SK-N-SH (cell line): ENCODE measurements at regions not wholly inside any gene's neighbourhood (a gene's known extent, or its start where the extent isn't known, plus 50 kb on each side); places are given as distances from the start of the nearest gene placed in this dataset.

ENCODE experiments used
- CTCF ChIA-PET: fragments of 300-600, 350-600 bp; formaldehyde crosslinking; extraction: SDS; loops from one replicate; lab custom pipeline; 2021; lab: Yijun Ruan, JAX
- POLR2A ChIA-PET: fragments of 350-600 bp; sonication (Branson Sonifier 250); formaldehyde crosslinking; extraction: SDS; loops from one replicate; lab custom pipeline; 2020; ENCODE audit warnings: antibody characterized with exemption, inconsistent platforms; lab: Yijun Ruan, JAX
- DNase-seq: peaks from one replicate; pipeline ENCODE4 v3.0.0; 2012
- H2AFZ ChIP-seq: fragments of 200-600 bp; sonication (generic); 2 replicates; pipeline ENCODE4 v1.8.1; 2016; ENCODE audit warnings: antibody characterized with exemption, mild to moderate bottlenecking, low read depth
- H3F3A ChIP-seq: fragments of 200-600 bp; sonication (generic); replicated peaks from 2 replicates; pipeline ENCODE3; 2016; ENCODE audit warnings: antibody characterized with exemption, mild to moderate bottlenecking; ENCODE audit not compliant: insufficient read depth
- H3K27ac ChIP-seq, 2 experiments: fragments of 200-500 bp in 1 of 2; fragments of 200-600 bp in 1 of 2; sonication (Bioruptor generic) in 1 of 2; sonication (generic), shearing (Covaris generic) in 1 of 2; 2 replicates each; pipeline versions ENCODE4 v1.5.1 to v1.6.1; 2014 to 2016; ENCODE audit warnings: low read depth in 2 of 2, inconsistent platforms in 1 of 2, low read length in 1 of 2, mild to moderate bottlenecking in 1 of 2, mixed read lengths in 1 of 2
- H3K27me3 ChIP-seq: fragments of 200-600 bp; sonication (generic), shearing (Covaris generic); 2 replicates; pipeline ENCODE4 v1.6.1; 2016; ENCODE audit warnings: mixed run types; ENCODE audit not compliant: insufficient read depth
- H3K36me3 ChIP-seq, 2 experiments: fragments of 200-500 bp in 1 of 2; fragments of 200-600 bp in 1 of 2; sonication (Bioruptor generic) in 1 of 2; sonication (generic) in 1 of 2; replicated peaks in 1 of 2; 2 replicates each; pipeline versions ENCODE3 to v1.5.1; 2014 to 2016; ENCODE audit warnings: low read length in 1 of 2, mild to moderate bottlenecking in 1 of 2; ENCODE audit not compliant: insufficient read depth in 2 of 2, control insufficient read depth in 1 of 2
- H3K4me1 ChIP-seq, 2 experiments: fragments of 200-500 bp in 1 of 2; fragments of 200-600 bp in 1 of 2; sonication (Bioruptor generic) in 1 of 2; sonication (generic), shearing (Covaris generic) in 1 of 2; 2 replicates each; pipeline versions ENCODE4 v1.5.1 to v1.6.1; 2014 to 2016; ENCODE audit warnings: low read depth in 1 of 2, low read length in 1 of 2, mixed run types in 1 of 2; ENCODE audit not compliant: insufficient read depth in 2 of 2, control insufficient read depth in 1 of 2
- H3K4me2 ChIP-seq: fragments of 200-600 bp; sonication (generic), shearing (Covaris generic); 2 replicates; pipeline ENCODE4 v1.6.1; 2017; ENCODE audit warnings: mixed run types
- H3K4me3 ChIP-seq, 2 experiments: fragments of 200-500 bp in 1 of 2; fragments of 200-600 bp in 1 of 2; sonication (Bioruptor generic) in 1 of 2; sonication (generic), shearing (Covaris generic) in 1 of 2; 2 replicates each; pipeline versions ENCODE4 v1.5.1 to v1.8.1; 2014 to 2016; ENCODE audit warnings: low read depth in 2 of 2, inconsistent platforms in 1 of 2, low read length in 1 of 2, mild to moderate bottlenecking in 1 of 2, mixed read lengths in 1 of 2, moderate library complexity in 1 of 2
- H3K79me2 ChIP-seq: fragments of 200-600 bp; sonication (generic); 2 replicates; pipeline ENCODE4 v1.8.1; 2017; ENCODE audit warnings: mild to moderate bottlenecking; ENCODE audit not compliant: insufficient read depth
- H3K9ac ChIP-seq: fragments of 200-600 bp; sonication (generic); 2 replicates; pipeline ENCODE4 v1.6.1; 2017; ENCODE audit warnings: mixed run types
- H3K9me2 ChIP-seq: fragments of 200-600 bp; sonication (generic); 2 replicates; pipeline ENCODE4 v1.6.1; 2017; ENCODE audit warnings: mixed run types
- H3K9me3 ChIP-seq: fragments of 200-600 bp; sonication (generic); 2 replicates; pipeline ENCODE4 v1.6.1; 2017; ENCODE audit warnings: mixed run types, mild to moderate bottlenecking, moderate library complexity
- H4K20me1 ChIP-seq: fragments of 200-600 bp; sonication (generic); 2 replicates; pipeline ENCODE4 v1.6.1; 2017; ENCODE audit warnings: mild to moderate bottlenecking, mixed run types; ENCODE audit not compliant: insufficient read depth
- CHD2 ChIP-seq: fragments of 150-350 bp; IDR thresholded peaks from 2 replicates; pipeline ENCODE4 v1.6.1; 2018; ENCODE audit warnings: low read length; ENCODE audit not compliant: partially characterized antibody
- EP300 ChIP-seq, 2 experiments: IDR thresholded peaks; 2 replicates each; pipeline versions ENCODE4 v1.4.0 to v1.6.1; 2012; ENCODE audit warnings: borderline replicate concordance in 1 of 2, low read depth in 1 of 2, low read length in 1 of 2
- EZH2phosphoT487 ChIP-seq: fragments of 200-600 bp; sonication (generic); IDR thresholded peaks from 2 replicates; pipeline ENCODE4 v1.6.1; 2017; ENCODE audit warnings: low read depth, mixed run types, mild to moderate bottlenecking, antibody characterized with exemption, moderate library complexity, borderline replicate concordance
- FOSL2 ChIP-seq: IDR thresholded peaks from 2 replicates; pipeline ENCODE4 v1.4.0; 2012; ENCODE audit warnings: low read depth, mild to moderate bottlenecking, moderate library complexity, borderline replicate concordance
- FOXM1 ChIP-seq: IDR thresholded peaks from 2 replicates; pipeline ENCODE4 v1.4.0; 2012; ENCODE audit warnings: low read depth, mild to moderate bottlenecking
- GABPA ChIP-seq: IDR thresholded peaks from 2 replicates; pipeline ENCODE4 v1.4.0; 2012; ENCODE audit warnings: low read depth, mild to moderate bottlenecking
- GATA2 ChIP-seq: sonication (generic); formaldehyde crosslinking; IDR thresholded peaks from 2 replicates; pipeline ENCODE4 v1.5.0; 2020; ENCODE audit warnings: mild to moderate bottlenecking, missing genetic modification reagents
- MXI1 ChIP-seq: IDR thresholded peaks from 2 replicates; pipeline ENCODE4 v1.6.1; 2012; ENCODE audit warnings: mild to moderate bottlenecking, low read depth, low read length, improper control_type of control experiment
- PBX3 ChIP-seq: IDR thresholded peaks from 2 replicates; pipeline ENCODE4; 2012
- POLR2AphosphoS5 ChIP-seq: IDR thresholded peaks from 2 replicates; pipeline ENCODE4 v1.6.1; 2012; ENCODE audit warnings: low read depth, low read length
- REST ChIP-seq: IDR thresholded peaks from 2 replicates; pipeline ENCODE4 v1.6.1; 2012; ENCODE audit warnings: mild to moderate bottlenecking, low read depth, low read length, moderate library complexity
- RXRA ChIP-seq: IDR thresholded peaks from 2 replicates; pipeline ENCODE4 v1.4.0; 2012; ENCODE audit warnings: low read depth, mild to moderate bottlenecking, borderline replicate concordance
- TCF12 ChIP-seq: IDR thresholded peaks from 2 replicates; pipeline ENCODE4 v1.4.0; 2012
- WGBS: methylation state at CpG from one replicate; pipeline ENCODE4 v1.1.6; 2017; ENCODE audit warnings: low lambda C conversion rate; 5-methylcytosine and 5-hydroxymethylcytosine counted together

- DNase-seq = no peak
- H3K36me3 ChIP-seq = no peaks in the 10 kb centered on the region
- H3K27me3 ChIP-seq = no peaks in the 10 kb centered on the region
- H3K27ac ChIP-seq = no peak overlapping the region
- TF ChIP-seq EZH2phosphoT487 = no peak
- TF ChIP-seq GABPA = no peak
- no peak for TF ChIP-seq REST
- 17% methylated on average over 2 of the region's 2 CpGs for WGBS
- H3K4me1 ChIP-seq = no peaks in the 10 kb centered on the region; a peak in 1 of 4 replicates
- no peak overlapping the region for H3K4me3 ChIP-seq
- no peaks in the 10 kb centered on the region for H3K9me2 ChIP-seq
- H4K20me1 ChIP-seq = no peaks in the 10 kb centered on the region
- H3K4me2 ChIP-seq = no peak overlapping the region
- H3K79me2 ChIP-seq = no peaks in the 10 kb centered on the region
- POLR2A ChIA-PET = no interaction called here
- H3K9ac ChIP-seq = no peak overlapping the region
- H2AFZ ChIP-seq = no peak overlapping the region
- no peaks in the 10 kb centered on the region for H3F3A ChIP-seq
- no peaks in the 10 kb centered on the region for H3K9me3 ChIP-seq
- CTCF ChIA-PET = no interaction called here
Observed at GRCh38 chr18:61133783-61134182, 199.4 kb upstream of the CDH20 start.

GRCh38 chr18:61136711-61137251 lies 196.4 kb upstream of the CDH20 start:
- H3K79me2 ChIP-seq = no peaks in the 10 kb centered on the region
- no peak overlapping the region for H2AFZ ChIP-seq
- no peak overlapping the region for H3K4me3 ChIP-seq
- no peak for DNase-seq
- H4K20me1 ChIP-seq = no peaks in the 10 kb centered on the region
- no peak overlapping the region for H3K4me2 ChIP-seq
- ChIA-PET POLR2A (no interaction called here), CTCF (no interaction called here)
- H3K9ac ChIP-seq = no peak overlapping the region
- H3K36me3 ChIP-seq = no peaks in the 10 kb centered on the region
- H3K9me2 ChIP-seq = no peaks in the 10 kb centered on the region
- H3K27me3 ChIP-seq = no peaks in the 10 kb centered on the region
- H3K4me1 ChIP-seq = no peaks in the 10 kb centered on the region; a peak in 1 of 4 replicates
- TF ChIP-seq EP300 (IDR thresholded peaks at IDR 0.05; ENCODE audit: borderline replicate concordance in 1 of 2, low read depth in 1 of 2, low read length in 1 of 2) (no peak), TCF12 (no peak), RXRA (no peak), FOXM1 (no peak)
- TF ChIP-seq, all 33 proteins: peak for 0
- Histone ChIP-seq H3K27ac (no peak overlapping the region), H3K9me3 (no peaks in the 10 kb centered on the region), H3F3A (no peaks in the 10 kb centered on the region)
- WGBS = 28% methylated on average over 2 of the region's 2 CpGs

- H3K4me3 ChIP-seq = no peak overlapping the region
- H3F3A ChIP-seq = no peaks in the 10 kb centered on the region
- no peak overlapping the region for H2AFZ ChIP-seq
- H3K9me2 ChIP-seq = no peaks in the 10 kb centered on the region
- POLR2A ChIA-PET = no interaction called here
- H3K4me2 ChIP-seq = no peak overlapping the region
- no peaks in the 10 kb centered on the region for H3K4me1 ChIP-seq
- no peak for TF ChIP-seq FOSL2
- TF ChIP-seq POLR2AphosphoS5 = no peak
- TF ChIP-seq GATA2 (CRISPR knock-in tag) = no peak
- no peak for TF ChIP-seq TCF12
- TF ChIP-seq PBX3 = no peak
- TF ChIP-seq CHD2 = no peak
- no peak for TF ChIP-seq MXI1
- no peaks in the 10 kb centered on the region for H3K27me3 ChIP-seq
- H4K20me1 ChIP-seq = no peaks in the 10 kb centered on the region
- no peaks in the 10 kb centered on the region for H3K79me2 ChIP-seq
- no peaks in the 10 kb centered on the region for H3K9me3 ChIP-seq
- no peak for DNase-seq
- CTCF ChIA-PET = no interaction called here
- WGBS = 14% methylated on average over 1 of the region's 1 CpG
- H3K27ac ChIP-seq = no peak overlapping the region
- H3K9ac ChIP-seq = no peak overlapping the region
- no peaks in the 10 kb centered on the region for H3K36me3 ChIP-seq
Observed at GRCh38 chr18:61141691-61142090, 191.5 kb upstream of the CDH20 start.
